ENCODE measurements at regions not wholly inside any gene's neighbourhood (a gene's known extent, or its start where the extent isn't known, plus 50 kb on each side); places are given as distances from the start of the nearest gene placed in this dataset.

- Histone ChIP-seq H3K4me2 (no peak overlapping the region), H3K79me2 (ENCODE audit: low read depth) (no peaks in the 10 kb centered on the region), H3K4me1 (peaks cover 6% of the 10 kb centered on the region), H3K27ac (no peak overlapping the region), H3K9ac (no peak overlapping the region), H3K27me3 (no peaks in the 10 kb centered on the region), H2AFZ (replicated peaks) (no peak overlapping the region), H3K9me3 (ENCODE audit: low read depth) (no peaks in the 10 kb centered on the region), H3F3A (ENCODE audit: low read depth) (no peaks in the 10 kb centered on the region), H3K4me3 (no peak overlapping the region), H3K36me3 (no peaks in the 10 kb centered on the region), H4K20me1 (ENCODE audit: low read depth) (no peaks in the 10 kb centered on the region)
- Mint-ChIP-seq H3K4me3 (no peak overlapping the region), H3K27me3 (ENCODE audit: insufficient read depth, low read depth) (peaks cover 4% of the 10 kb centered on the region), H3K9me3 (no peaks in the 10 kb centered on the region), H3K27ac (no peak overlapping the region), H3K36me3 (no peaks in the 10 kb centered on the region), H3K4me1 (peaks cover 24% of the 10 kb centered on the region)
- TF ChIP-seq CTCF (IDR thresholded peaks at IDR 0.05): no peak
- no peak for TF ChIP-seq EZH2 (IDR thresholded peaks at IDR 0.05)
- no peak for DNase-seq (ENCODE audit: low spot score)
Measured at GRCh38 chr11:80650966-80651365, 1210.1 kb upstream of the TENM4 start.

- Histone ChIP-seq H3K27me3 (no peaks in the 10 kb centered on the region), H3K36me3 (no peaks in the 10 kb centered on the region), H3K79me2 (ENCODE audit: low read depth) (no peaks in the 10 kb centered on the region), H4K20me1 (ENCODE audit: low read depth) (no peaks in the 10 kb centered on the region), H3K4me3 (no peak overlapping the region), H3K4me2 (no peak overlapping the region), H3K9me3 (ENCODE audit: low read depth) (no peaks in the 10 kb centered on the region), H2AFZ (replicated peaks) (no peak overlapping the region), H3F3A (ENCODE audit: low read depth) (no peaks in the 10 kb centered on the region), H3K27ac (no peak overlapping the region), H3K9ac (no peak overlapping the region), H3K4me1 (peaks cover 6% of the 10 kb centered on the region)
- Mint-ChIP-seq H3K4me3 (no peak overlapping the region), H3K36me3 (no peaks in the 10 kb centered on the region), H3K27ac (no peak overlapping the region), H3K9me3 (no peaks in the 10 kb centered on the region), H3K27me3 (ENCODE audit: insufficient read depth, low read depth) (peaks cover 3% of the 10 kb centered on the region), H3K4me1 (peaks cover 22% of the 10 kb centered on the region)
- DNase-seq (ENCODE audit: low spot score): no peak
- no peak for TF ChIP-seq EZH2 (IDR thresholded peaks at IDR 0.05)
- no peak for TF ChIP-seq EZH2phosphoT487 (IDR thresholded peaks at IDR 0.05)
Measured at GRCh38 chr11:80649186-80649585, 1208.4 kb upstream of the TENM4 start.

- DNase-seq (ENCODE audit: low spot score): no peak
- no peak overlapping the region for H3K4me3 Mint-ChIP-seq
- Histone ChIP-seq H3K27me3 (no peaks in the 10 kb centered on the region), H3K79me2 (ENCODE audit: low read depth) (no peaks in the 10 kb centered on the region), H4K20me1 (ENCODE audit: low read depth) (no peaks in the 10 kb centered on the region), H3K9ac (no peak overlapping the region), H3K36me3 (no peaks in the 10 kb centered on the region), H2AFZ (replicated peaks) (no peak overlapping the region), H3K9me3 (ENCODE audit: low read depth) (no peaks in the 10 kb centered on the region), H3K27ac (no peak overlapping the region), H3K4me3 (no peak overlapping the region), H3K4me1 (peaks cover 4% of the 10 kb centered on the region), H3K4me2 (no peak overlapping the region), H3F3A (ENCODE audit: low read depth) (no peaks in the 10 kb centered on the region)
- H3K4me1 Mint-ChIP-seq: peaks cover 5% of the 10 kb centered on the region
- no peaks in the 10 kb centered on the region for H3K36me3 Mint-ChIP-seq
- no peak overlapping the region for H3K27ac Mint-ChIP-seq
- H3K27me3 Mint-ChIP-seq (ENCODE audit: insufficient read depth, low read depth): peaks cover 4% of the 10 kb centered on the region
- no peak for TF ChIP-seq EZH2phosphoT487 (IDR thresholded peaks at IDR 0.05)
- TF ChIP-seq CTCF (IDR thresholded peaks at IDR 0.05): no peak
- no peak for TF ChIP-seq EZH2 (IDR thresholded peaks at IDR 0.05)
- H3K9me3 Mint-ChIP-seq: no peaks in the 10 kb centered on the region
Measured at GRCh38 chr11:80638296-80638695, 1197.5 kb upstream of the TENM4 start.

DNA sequence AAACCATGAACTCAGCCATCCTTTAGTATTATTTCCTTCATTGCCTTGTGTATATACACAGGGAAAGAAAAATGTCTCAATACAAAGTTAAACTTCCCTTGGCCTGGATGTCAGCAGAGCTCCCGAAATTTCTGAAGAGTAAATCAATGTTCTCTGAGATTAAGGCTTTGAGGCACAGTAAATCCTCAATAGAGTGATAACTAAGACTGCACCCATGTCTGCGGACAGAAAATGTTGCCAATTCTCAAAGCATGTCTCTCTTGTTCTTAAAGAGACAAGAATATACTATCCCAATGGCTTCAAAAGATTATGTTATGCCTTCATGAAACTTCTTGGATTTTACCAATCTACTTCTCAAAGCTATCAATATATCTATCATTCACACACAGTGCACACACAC, 1196.7 kb upstream of the TENM4 start:
- H3K27ac ChIP-seq: no peak overlapping the region
- H2AFZ ChIP-seq (replicated peaks): no peak overlapping the region
- H4K20me1 ChIP-seq (ENCODE audit: low read depth): no peaks in the 10 kb centered on the region
- H3K4me1 ChIP-seq: peaks cover 11% of the 10 kb centered on the region
- no peaks in the 10 kb centered on the region for H3K9me3 Mint-ChIP-seq
- no peak for TF ChIP-seq EZH2phosphoT487 (IDR thresholded peaks at IDR 0.05)
- no peak for TF ChIP-seq CTCF (IDR thresholded peaks at IDR 0.05)
- no peak for TF ChIP-seq EZH2 (IDR thresholded peaks at IDR 0.05)
- H3K4me3 Mint-ChIP-seq: no peak overlapping the region
- DNase-seq (ENCODE audit: low spot score): no peak
- H3K27me3 ChIP-seq: no peaks in the 10 kb centered on the region
- no peaks in the 10 kb centered on the region for H3F3A ChIP-seq (ENCODE audit: low read depth)
- H3K27me3 Mint-ChIP-seq (ENCODE audit: insufficient read depth, low read depth): peaks cover 4% of the 10 kb centered on the region
- no peaks in the 10 kb centered on the region for H3K79me2 ChIP-seq (ENCODE audit: low read depth)
- H3K27ac Mint-ChIP-seq: no peak overlapping the region
- no peak overlapping the region for H3K4me2 ChIP-seq
- peaks cover 5% of the 10 kb centered on the region for H3K4me1 Mint-ChIP-seq
- no peaks in the 10 kb centered on the region for H3K36me3 Mint-ChIP-seq
- no peak overlapping the region for H3K9ac ChIP-seq
- no peaks in the 10 kb centered on the region for H3K36me3 ChIP-seq
- H3K4me3 ChIP-seq: no peak overlapping the region
- no peaks in the 10 kb centered on the region for H3K9me3 ChIP-seq (ENCODE audit: low read depth)

All from neural progenitor cell (in vitro differentiated cells).